ENCODE measurements at regions not wholly inside any gene's neighbourhood (a gene's known extent, or its start where the extent isn't known, plus 50 kb on each side); places are given as distances from the start of the nearest gene placed in this dataset.
A peak's percentile ranks its signal among the peaks of the same experiment; 100 is the strongest.

GRCh38 chr3:55169161-55169560, 241.3 kb upstream of the LRTM1 start:
- DNase-seq (ENCODE audit: low read depth) = no peak
- no peak overlapping the region for H3K4me3 ChIP-seq (ENCODE audit: low read depth, low read length)
- no peak for TF ChIP-seq CTCF (IDR thresholded peaks at IDR 0.05; ENCODE audit: insufficient read depth, low read length)

- peak; percentile 60 for DNase-seq (ENCODE audit: low read depth)
- no peak for TF ChIP-seq CTCF (IDR thresholded peaks at IDR 0.05; ENCODE audit: insufficient read depth, low read length)
- no peak overlapping the region for H3K4me3 ChIP-seq (ENCODE audit: low read depth, low read length)
Observed at GRCh38 chr3:55167586-55168317, 239.9 kb upstream of the LRTM1 start.

GRCh38 chr3:55166576-55167555, 239.0 kb upstream of the LRTM1 start:
- peak; percentile 4 for TF ChIP-seq CTCF (IDR thresholded peaks at IDR 0.05; ENCODE audit: insufficient read depth, low read length)
- no peak overlapping the region for H3K4me3 ChIP-seq (ENCODE audit: low read depth, low read length)
- DNase-seq (ENCODE audit: low read depth) = peak; percentile 46

- no peak for TF ChIP-seq CTCF (IDR thresholded peaks at IDR 0.05; ENCODE audit: insufficient read depth, low read length)
- DNase-seq (ENCODE audit: low read depth) = no peak
- H3K4me3 ChIP-seq (ENCODE audit: low read depth, low read length) = no peak overlapping the region
Observed at GRCh38 chr3:55165704-55166405, 238.0 kb upstream of the LRTM1 start.

- no peak for TF ChIP-seq CTCF (IDR thresholded peaks at IDR 0.05; ENCODE audit: insufficient read depth, low read length)
- no peak for DNase-seq (ENCODE audit: low read depth)
- no peak overlapping the region for H3K4me3 ChIP-seq (ENCODE audit: low read depth, low read length)
Observed at GRCh38 chr3:55165278-55165677, 237.4 kb upstream of the LRTM1 start.

- no peak for TF ChIP-seq CTCF (IDR thresholded peaks at IDR 0.05; ENCODE audit: insufficient read depth, low read length)
- no peak for DNase-seq (ENCODE audit: low read depth)
- no peak overlapping the region for H3K4me3 ChIP-seq (ENCODE audit: low read depth, low read length)
Observed at GRCh38 chr3:55164876-55165275, 237.0 kb upstream of the LRTM1 start.

All from fibroblast of the aortic adventitia (primary cell).